ENCODE measurements at regions not wholly inside any gene's neighbourhood (a gene's known extent, or its start where the extent isn't known, plus 50 kb on each side); places are given as distances from the start of the nearest gene placed in this dataset.

GRCh38 chr4:72671980-72672379, 103.0 kb upstream of the ADAMTS3 start:
- no peak for TF ChIP-seq SPI1 (IDR thresholded peaks at IDR 0.05; ENCODE audit: borderline replicate concordance, low read depth)
- TF ChIP-seq GABPA (IDR thresholded peaks at IDR 0.05; ENCODE audit: low read depth) = no peak
- TF ChIP-seq POLR2AphosphoS5 (IDR thresholded peaks at IDR 0.05; ENCODE audit: low read depth) = no peak
- no peak for TF ChIP-seq CTCF (IDR thresholded peaks at IDR 0.05; ENCODE audit: insufficient read depth, low read length)
- TF ChIP-seq, protein P1, sequence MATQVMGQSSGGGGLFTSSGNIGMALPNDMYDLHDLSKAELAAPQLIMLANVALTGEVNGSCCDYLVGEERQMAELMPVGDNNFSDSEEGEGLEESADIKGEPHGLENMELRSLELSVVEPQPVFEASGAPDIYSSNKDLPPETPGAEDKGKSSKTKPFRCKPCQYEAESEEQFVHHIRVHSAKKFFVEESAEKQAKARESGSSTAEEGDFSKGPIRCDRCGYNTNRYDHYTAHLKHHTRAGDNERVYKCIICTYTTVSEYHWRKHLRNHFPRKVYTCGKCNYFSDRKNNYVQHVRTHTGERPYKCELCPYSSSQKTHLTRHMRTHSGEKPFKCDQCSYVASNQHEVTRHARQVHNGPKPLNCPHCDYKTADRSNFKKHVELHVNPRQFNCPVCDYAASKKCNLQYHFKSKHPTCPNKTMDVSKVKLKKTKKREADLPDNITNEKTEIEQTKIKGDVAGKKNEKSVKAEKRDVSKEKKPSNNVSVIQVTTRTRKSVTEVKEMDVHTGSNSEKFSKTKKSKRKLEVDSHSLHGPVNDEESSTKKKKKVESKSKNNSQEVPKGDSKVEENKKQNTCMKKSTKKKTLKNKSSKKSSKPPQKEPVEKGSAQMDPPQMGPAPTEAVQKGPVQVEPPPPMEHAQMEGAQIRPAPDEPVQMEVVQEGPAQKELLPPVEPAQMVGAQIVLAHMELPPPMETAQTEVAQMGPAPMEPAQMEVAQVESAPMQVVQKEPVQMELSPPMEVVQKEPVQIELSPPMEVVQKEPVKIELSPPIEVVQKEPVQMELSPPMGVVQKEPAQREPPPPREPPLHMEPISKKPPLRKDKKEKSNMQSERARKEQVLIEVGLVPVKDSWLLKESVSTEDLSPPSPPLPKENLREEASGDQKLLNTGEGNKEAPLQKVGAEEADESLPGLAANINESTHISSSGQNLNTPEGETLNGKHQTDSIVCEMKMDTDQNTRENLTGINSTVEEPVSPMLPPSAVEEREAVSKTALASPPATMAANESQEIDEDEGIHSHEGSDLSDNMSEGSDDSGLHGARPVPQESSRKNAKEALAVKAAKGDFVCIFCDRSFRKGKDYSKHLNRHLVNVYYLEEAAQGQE (IDR thresholded peaks at IDR 0.05; ENCODE audit: insufficient replicate concordance, low read depth) = no peak
- Histone ChIP-seq H3K4me3 (replicated peaks; ENCODE audit: insufficient read depth, low read length) (no peak overlapping the region), H3K27me3 (ENCODE audit: insufficient read depth, poor library complexity, severe bottlenecking) (peaks cover 3% of the 10 kb centered on the region), H3K27ac (replicated peaks) (no peak overlapping the region)
- DNase-seq (ENCODE audit: low read depth in 1 of 2, low spot score in 1 of 2) = no peak

GRCh38 chr4:72670521-72670920, 101.5 kb upstream of the ADAMTS3 start:
- Histone ChIP-seq H3K4me3 (replicated peaks; ENCODE audit: insufficient read depth, low read length) (no peak overlapping the region), H3K27me3 (ENCODE audit: insufficient read depth, poor library complexity, severe bottlenecking) (peaks cover 3% of the 10 kb centered on the region), H3K27ac (replicated peaks) (no peak overlapping the region)
- TF ChIP-seq SPI1 (IDR thresholded peaks at IDR 0.05; ENCODE audit: borderline replicate concordance, low read depth) (no peak), POLR2AphosphoS5 (IDR thresholded peaks at IDR 0.05; ENCODE audit: low read depth) (no peak), GABPA (IDR thresholded peaks at IDR 0.05; ENCODE audit: low read depth) (no peak), CTCF (IDR thresholded peaks at IDR 0.05; ENCODE audit: insufficient read depth, low read length) (no peak)
- TF ChIP-seq, protein P1 (IDR thresholded peaks at IDR 0.05; ENCODE audit: insufficient replicate concordance, low read depth) = no peak
- DNase-seq (ENCODE audit: low read depth in 1 of 2, low spot score in 1 of 2) = no peak

DNA sequence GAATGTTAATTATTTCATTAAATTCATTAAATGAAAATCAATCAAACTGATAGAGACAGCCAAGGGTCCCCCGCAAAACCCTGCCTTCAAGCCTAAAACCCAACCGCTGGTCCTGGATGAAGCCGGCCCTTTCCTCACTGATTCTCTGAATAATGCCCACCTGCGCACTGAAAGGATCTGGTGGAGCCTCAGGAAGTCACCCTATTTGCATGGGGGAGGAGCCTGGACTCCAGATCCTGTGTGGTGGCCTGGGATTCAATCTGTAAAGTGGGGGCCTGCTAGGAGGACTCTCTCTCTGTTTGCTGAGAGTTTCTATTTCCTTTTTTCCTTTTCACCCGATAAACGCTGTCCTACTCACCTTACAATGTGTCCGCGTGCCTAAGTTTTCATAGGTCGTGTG, 97.9 kb upstream of the ADAMTS3 start:
- DNase-seq (ENCODE audit: low read depth in 1 of 2, low spot score in 1 of 2) = no peak
- Histone ChIP-seq H3K27ac (replicated peaks) (no peak overlapping the region), H3K27me3 (ENCODE audit: insufficient read depth, poor library complexity, severe bottlenecking) (no peaks in the 10 kb centered on the region), H3K4me3 (replicated peaks; ENCODE audit: insufficient read depth, low read length) (no peak overlapping the region)
- TF ChIP-seq, protein P1 (IDR thresholded peaks at IDR 0.05; ENCODE audit: insufficient replicate concordance, low read depth) = no peak
- TF ChIP-seq POLR2AphosphoS5 (IDR thresholded peaks at IDR 0.05; ENCODE audit: low read depth) = no peak
- no peak for TF ChIP-seq CTCF (IDR thresholded peaks at IDR 0.05; ENCODE audit: insufficient read depth, low read length)
- TF ChIP-seq GABPA (IDR thresholded peaks at IDR 0.05; ENCODE audit: low read depth) = no peak
- no peak for TF ChIP-seq SPI1 (IDR thresholded peaks at IDR 0.05; ENCODE audit: borderline replicate concordance, low read depth)
